Psoas muscle (tissue), 7 donors: ENCODE measurements at regions not wholly inside any gene's neighbourhood (a gene's known extent, or its start where the extent isn't known, plus 50 kb on each side); places are given as distances from the start of the nearest gene placed in this dataset.

ENCODE experiments used
- ATAC-seq, 4 donors: fragments of 200-7000 bp; cut with Tn5 transposase; one replicate each; pipeline ENCODE4 v1.9.1; 2020; ENCODE audit warnings: moderate library complexity in 3 of 4, mild to moderate bottlenecking in 2 of 4
- DNase-seq, 2 donors: peaks; one replicate each; pipeline ENCODE4 v3.0.0-alpha.2; 2020
- H3K27ac ChIP-seq: fragments of 200-600 bp; one replicate; pipeline ENCODE4 v1.8.0; 2022
- H3K27me3 ChIP-seq, 3 donors: fragments of 200-600 bp in 1 of 3; one replicate each; pipeline versions ENCODE4 v1.6.1 to v1.8.0; 2013 to 2022; ENCODE audit warnings: low read length in 2 of 3, mild to moderate bottlenecking in 2 of 3, moderate library complexity in 1 of 3; ENCODE audit not compliant: insufficient read depth in 3 of 3
- H3K36me3 ChIP-seq, 2 donors: fragments of 200-600 bp in 1 of 2; one replicate each; pipeline versions ENCODE4 v1.6.1 to v1.8.0; 2013 to 2022; ENCODE audit warnings: low read depth in 1 of 2, mild to moderate bottlenecking in 1 of 2, moderate library complexity in 1 of 2; ENCODE audit not compliant: insufficient read depth in 1 of 2
- H3K4me1 ChIP-seq: fragments of 200-600 bp; one replicate; pipeline ENCODE4 v1.8.0; 2022
- H3K4me3 ChIP-seq: fragments of 200-600 bp; one replicate; pipeline ENCODE4 v1.8.0; 2022; ENCODE audit warnings: mild to moderate bottlenecking
- H3K9me3 ChIP-seq: fragments of 200-600 bp; one replicate; pipeline ENCODE4 v1.8.0; 2022
- WGBS, 3 donors: extraction: QIAGEN DNeasy Blood & Tissue Kit; methylation state at CpG; one replicate each; pipeline versions ENCODE4 v1.1.6 to v1.1.7; 2013; 5-methylcytosine and 5-hydroxymethylcytosine counted together
- intact Hi-C, 2 donors: fragments of 100-400 bp; cut with DNase I; formaldehyde crosslinking; loops; one replicate each; pipeline versions ENCODE4 v1.11.0 to v1.14.2; 2022
- TF ChIP-seq, protein P1 (sequence below): fragments of 200-600 bp; IDR thresholded peaks from one replicate; pipeline ENCODE4 v1.8.0; 2022; ENCODE audit warnings: antibody characterized with exemption
- donor health status: healthy with polysubstance abuse.
- donor health status: DM: no; HTN: no; CAD: no; lungs with moderate emphysema.
- donor health status: Bipolar disorder and iron deficiency.
- donor health status: healthy.
- donor health status: DM: yes; HTN: yes; CAD: no.
- donor health status: DM: no; HTN: no; CAD: no.
- donor health status: DM: yes; HTN: yes; CAD: no.

DNA sequence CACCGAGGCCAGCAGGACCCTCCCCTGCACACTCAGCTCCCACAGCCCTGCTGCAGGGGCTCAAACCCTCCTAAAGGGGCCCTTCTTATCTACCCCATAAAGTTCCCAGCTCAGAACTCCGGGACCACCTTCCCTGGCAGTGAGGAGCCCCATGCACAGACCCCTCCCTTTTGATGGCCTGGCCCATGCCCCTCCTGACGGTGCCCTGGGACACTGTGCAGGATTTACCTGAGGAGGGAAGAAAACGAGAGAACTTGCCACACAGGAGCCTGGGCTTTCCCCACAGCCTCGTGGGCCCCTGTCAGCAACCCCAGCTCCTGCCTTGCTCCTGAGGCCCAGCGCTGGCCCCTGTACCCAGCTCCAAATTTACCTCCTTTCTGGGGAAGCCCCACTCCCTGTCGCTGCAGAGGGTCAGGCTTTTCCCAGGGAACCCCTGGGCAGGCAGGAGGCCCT lies 206.3 kb upstream of the SALL3 start:
- Histone ChIP-seq H3K4me1 (no peaks in the 10 kb centered on the region), H3K36me3 (no peaks in the 10 kb centered on the region), H3K9me3 (no peaks in the 10 kb centered on the region), H3K4me3 (no peak overlapping the region), H3K27me3 (peaks cover 0 to 7% (median 0%) of the 10 kb centered on the region in 3 donors), H3K27ac (no peak overlapping the region)
- ATAC-seq (no peak), DNase-seq (no peak)
- TF ChIP-seq, protein P1, sequence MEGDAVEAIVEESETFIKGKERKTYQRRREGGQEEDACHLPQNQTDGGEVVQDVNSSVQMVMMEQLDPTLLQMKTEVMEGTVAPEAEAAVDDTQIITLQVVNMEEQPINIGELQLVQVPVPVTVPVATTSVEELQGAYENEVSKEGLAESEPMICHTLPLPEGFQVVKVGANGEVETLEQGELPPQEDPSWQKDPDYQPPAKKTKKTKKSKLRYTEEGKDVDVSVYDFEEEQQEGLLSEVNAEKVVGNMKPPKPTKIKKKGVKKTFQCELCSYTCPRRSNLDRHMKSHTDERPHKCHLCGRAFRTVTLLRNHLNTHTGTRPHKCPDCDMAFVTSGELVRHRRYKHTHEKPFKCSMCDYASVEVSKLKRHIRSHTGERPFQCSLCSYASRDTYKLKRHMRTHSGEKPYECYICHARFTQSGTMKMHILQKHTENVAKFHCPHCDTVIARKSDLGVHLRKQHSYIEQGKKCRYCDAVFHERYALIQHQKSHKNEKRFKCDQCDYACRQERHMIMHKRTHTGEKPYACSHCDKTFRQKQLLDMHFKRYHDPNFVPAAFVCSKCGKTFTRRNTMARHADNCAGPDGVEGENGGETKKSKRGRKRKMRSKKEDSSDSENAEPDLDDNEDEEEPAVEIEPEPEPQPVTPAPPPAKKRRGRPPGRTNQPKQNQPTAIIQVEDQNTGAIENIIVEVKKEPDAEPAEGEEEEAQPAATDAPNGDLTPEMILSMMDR, result no peak
- intact Hi-C loops, result no loop called here
- 68 to 72% (median 70%) methylated on average over 6 to 7 of the region's 7 CpGs for WGBS, 3 donors

DNA sequence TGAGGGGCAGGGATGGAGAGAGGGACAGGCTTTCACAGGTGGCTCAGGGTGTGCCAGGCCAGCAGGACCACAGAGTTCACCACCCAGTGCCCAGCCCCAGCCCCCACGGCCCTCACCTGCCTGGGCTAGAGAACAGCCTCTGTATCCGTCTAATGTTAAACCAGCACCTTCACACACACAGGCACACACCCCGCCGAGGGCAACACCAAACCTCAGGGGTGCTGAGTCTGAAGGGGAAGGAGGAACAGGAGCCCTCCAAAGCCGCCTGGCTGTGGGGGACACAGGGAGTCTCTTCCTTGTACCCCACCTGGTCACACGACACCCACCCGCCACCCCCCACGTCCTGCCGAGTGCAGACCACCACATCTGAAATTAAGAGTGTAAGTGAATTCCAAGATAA lies 205.8 kb upstream of the SALL3 start:
- DNase-seq, result no peak
- Histone ChIP-seq H3K9me3 (no peaks in the 10 kb centered on the region), H3K4me1 (no peaks in the 10 kb centered on the region), H3K36me3 (no peaks in the 10 kb centered on the region), H3K27ac (no peak overlapping the region), H3K27me3 (peaks cover 0 to 6% (median 0%) of the 10 kb centered on the region in 3 donors), H3K4me3 (no peak overlapping the region)
- ATAC-seq, result no peak
- 78 to 84% (median 82%) methylated on average over 9 of the region's 9 CpGs for WGBS, 3 donors
- TF ChIP-seq, protein P1, result no peak
- intact Hi-C loops, result no loop called here

DNA sequence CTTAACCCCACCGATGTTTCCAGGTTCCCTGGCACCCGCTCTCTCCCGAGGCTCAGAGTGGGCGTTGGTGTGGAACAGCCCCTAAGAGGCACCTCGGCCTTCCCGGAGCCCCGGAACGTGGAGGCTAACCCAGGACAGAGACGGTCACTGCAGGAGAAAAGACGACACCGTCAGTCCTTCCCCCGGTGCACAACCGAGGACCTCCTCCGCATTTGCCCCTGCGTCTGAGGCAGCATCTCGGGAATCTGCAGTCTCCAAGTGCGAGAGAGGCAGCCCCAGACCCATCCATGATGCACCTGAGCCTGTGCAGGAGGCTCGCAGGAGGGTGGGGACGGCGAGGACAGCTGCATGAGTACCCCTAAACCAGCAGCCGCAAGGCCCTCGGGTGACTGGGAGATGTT lies 204.9 kb upstream of the SALL3 start:
- no peaks in the 10 kb centered on the region for H3K4me1 ChIP-seq
- no peak for ATAC-seq
- H3K27me3 ChIP-seq, result no peaks in the 10 kb centered on the region
- WGBS, 3 donors, result 85 to 88% (median 88%) methylated on average over 22 of the region's 22 CpGs
- no peak overlapping the region for H3K27ac ChIP-seq
- DNase-seq, result no peak
- no peaks in the 10 kb centered on the region for H3K36me3 ChIP-seq
- TF ChIP-seq, protein P1, result no peak
- H3K4me3 ChIP-seq, result no peak overlapping the region
- intact Hi-C loops, result no loop called here
- no peaks in the 10 kb centered on the region for H3K9me3 ChIP-seq

DNA sequence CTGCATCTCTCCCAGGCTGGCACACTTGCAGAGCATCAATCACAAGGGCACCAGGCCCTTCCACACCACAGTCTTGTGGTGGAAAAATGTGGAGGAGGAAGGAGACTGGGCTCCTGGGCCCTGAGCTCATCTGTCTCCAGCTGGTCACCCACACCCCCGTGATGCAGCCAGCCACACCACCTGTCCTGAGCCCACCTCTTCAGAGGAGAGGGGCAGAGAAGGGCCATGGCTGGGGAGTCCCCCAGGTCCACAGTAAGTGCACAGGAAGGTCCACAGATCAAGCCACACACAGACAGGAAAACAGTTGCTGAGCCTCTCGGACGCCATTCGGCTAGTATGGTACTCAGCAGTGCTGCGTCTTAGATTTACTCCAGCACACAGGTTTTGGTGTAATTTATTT lies 203.5 kb upstream of the SALL3 start:
- WGBS, 3 donors, result 71 to 86% (median 74%) methylated on average over 5 of the region's 5 CpGs
- ATAC-seq (no peak), DNase-seq (no peak)
- peaks cover 0 to 2% (median 0%) of the 10 kb centered on the region in 3 donors for H3K27me3 ChIP-seq
- H3K4me3 ChIP-seq, result no peak overlapping the region
- intact Hi-C loops, result no loop called here
- TF ChIP-seq, protein P1, result no peak
- H3K27ac ChIP-seq, result no peak overlapping the region
- no peaks in the 10 kb centered on the region for H3K4me1 ChIP-seq
- H3K36me3 ChIP-seq, result no peaks in the 10 kb centered on the region
- H3K9me3 ChIP-seq, result no peaks in the 10 kb centered on the region

DNA sequence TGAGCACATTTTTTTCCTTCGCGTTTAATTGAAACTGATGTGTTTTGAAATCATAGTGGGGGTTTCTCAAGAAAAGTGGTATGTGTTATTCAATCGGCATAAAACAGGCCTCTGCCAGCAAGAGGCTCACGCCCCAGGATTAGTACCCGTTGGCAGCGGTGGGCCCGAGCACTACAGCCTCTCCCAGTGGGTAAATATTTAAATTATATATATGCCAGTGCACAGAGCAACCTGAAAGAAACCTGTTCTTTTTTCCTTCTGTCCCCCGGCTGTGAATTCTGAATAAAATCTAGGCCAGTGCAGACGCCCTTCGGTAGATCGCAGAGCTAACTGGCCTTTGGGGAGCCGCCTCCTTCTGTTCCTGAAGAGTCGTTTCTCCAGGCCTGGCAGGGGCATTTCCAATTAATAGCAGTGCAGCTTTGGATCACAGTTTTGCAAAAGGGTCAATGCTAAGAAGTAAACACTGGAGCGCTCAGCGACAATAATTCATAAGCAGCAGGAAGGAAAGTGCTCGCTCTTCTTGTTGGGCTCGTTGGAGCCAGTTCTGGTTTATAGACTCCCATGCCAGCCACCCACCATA lies 202.8 kb upstream of the SALL3 start:
- peaks cover 0 to 2% (median 0%) of the 10 kb centered on the region in 3 donors for H3K27me3 ChIP-seq
- intact Hi-C loops, result no loop called here
- TF ChIP-seq, protein P1, result no peak
- no peaks in the 10 kb centered on the region for H3K36me3 ChIP-seq
- ATAC-seq (no peak), DNase-seq (no peak)
- H3K27ac ChIP-seq, result no peak overlapping the region
- 76 to 79% (median 77%) methylated on average over 17 of the region's 17 CpGs for WGBS, 3 donors
- H3K4me1 ChIP-seq, result no peaks in the 10 kb centered on the region
- H3K4me3 ChIP-seq, result no peak overlapping the region
- no peaks in the 10 kb centered on the region for H3K9me3 ChIP-seq
